ENCODE measurements at regions not wholly inside any gene's neighbourhood (a gene's known extent, or its start where the extent isn't known, plus 50 kb on each side); places are given as distances from the start of the nearest gene placed in this dataset.

GRCh38 chr15:87681104-87681503 is 575.4 kb downstream of the NTRK3 start:
- no peak overlapping the region for H3K4ac ChIP-seq (replicated peaks; ENCODE audit: insufficient read length, low read depth, low read length)
- no peaks in the 10 kb centered on the region; the same call in 1 of the 2 replicates for H3K23me2 ChIP-seq (ENCODE audit: low read depth, low read length)
- H4K8ac ChIP-seq (ENCODE audit: extremely low read depth, insufficient read depth, low read length) = no peak overlapping the region
- no peak for DNase-seq (ENCODE audit: low read depth in 1 of 2, low spot score in 2 of 2)
- H3K79me2 ChIP-seq (ENCODE audit: control insufficient read depth in 1 of 2, insufficient read depth in 2 of 2, low read length in 2 of 2) = no peaks in the 10 kb centered on the region
- no peaks in the 10 kb centered on the region for H3K4me1 ChIP-seq (replicated peaks in 1 of 4; ENCODE audit: control insufficient read depth in 3 of 4, insufficient read depth in 4 of 4, low read length in 3 of 4)
- TF ChIP-seq GTF2F1 (IDR thresholded peaks at IDR 0.05; ENCODE audit: borderline replicate concordance, low read depth, low read length) (no peak), TAF7 (optimal IDR thresholded peaks at IDR 0.05; ENCODE audit: borderline replicate concordance, low read depth, low read length) (no peak)
- no peak overlapping the region for H2AFZ ChIP-seq (ENCODE audit: low read length)
- WGBS, 2 experiments (ENCODE audit: extremely low coverage in 1 of 2, insufficient coverage in 1 of 2, insufficient read length in 1 of 2, insufficient replicate concordance in 2 of 2, low coverage in 1 of 2, low lambda C conversion rate in 2 of 2, missing lambda C conversion rate in 1 of 2) = 100% methylated on average over 1 of the region's 1 CpG; no CpG with 5 or more reads in 1 of the 2 experiments
- H3K36me3 ChIP-seq (ENCODE audit: control insufficient read depth in 2 of 4, insufficient read depth in 4 of 4, low read length in 3 of 4) = no peaks in the 10 kb centered on the region
- no peak overlapping the region for H3K4me2 ChIP-seq (ENCODE audit: insufficient read depth in 1 of 2, low read depth in 2 of 2, low read length in 2 of 2)
- H2AK5ac ChIP-seq (ENCODE audit: low read depth, low read length) = no peak overlapping the region
- H3K27me3 ChIP-seq (replicated peaks in 1 of 4; ENCODE audit: control insufficient read depth in 3 of 4, extremely low read depth in 1 of 4, insufficient read depth in 3 of 4, low read length in 3 of 4) = no peaks in the 10 kb centered on the region
- no peak overlapping the region for H2BK5ac ChIP-seq (ENCODE audit: low read depth, low read length)
- H2BK20ac ChIP-seq (ENCODE audit: low read length) = no peak overlapping the region
- no peak overlapping the region for H3K56ac ChIP-seq (replicated peaks; ENCODE audit: insufficient read length, low read depth, low read length)
- no peak overlapping the region for H4K91ac ChIP-seq (replicated peaks; ENCODE audit: insufficient read length, low read length)
- no peak for FAIRE-seq
- H3K14ac ChIP-seq (ENCODE audit: insufficient read length) = no peak overlapping the region
- H3K9me3 ChIP-seq (ENCODE audit: insufficient read depth in 2 of 2, low read depth in 1 of 2, low read length in 1 of 2) = no peaks in the 10 kb centered on the region
- no peak overlapping the region for H4K5ac ChIP-seq (ENCODE audit: insufficient read length, low read depth, low read length)
- H3K4me3 ChIP-seq (ENCODE audit: extremely low read depth in 1 of 4, insufficient read depth in 2 of 4, low read depth in 3 of 4, low read length in 4 of 4) = no peak overlapping the region
- no peak overlapping the region for H3K27ac ChIP-seq (ENCODE audit: low read depth, low read length)
- H2BK12ac ChIP-seq (ENCODE audit: low read depth, low read length) = no peak overlapping the region
- no peaks in the 10 kb centered on the region for H3K79me1 ChIP-seq (ENCODE audit: low read depth, low read length)
- ChIA-PET CTCF (ENCODE audit: partially characterized antibody) (interaction anchor here (1.2 to 3.2 kb wide), 2 partner anchors 9 to 96 kb away, joined by 3 to 18 read pairs; no protein-coding TSS in a partner anchor), POLR2A (ENCODE audit: partially characterized antibody) (no interaction called here)
- no peak overlapping the region for H3K18ac ChIP-seq (ENCODE audit: extremely low read depth, low read length)
- H2BK15ac ChIP-seq (ENCODE audit: low read length) = no peak overlapping the region
- no peaks in the 10 kb centered on the region for H4K20me1 ChIP-seq (replicated peaks in 1 of 2; ENCODE audit: control insufficient read depth in 1 of 2, insufficient read depth in 2 of 2, low read length in 2 of 2)
- no peak overlapping the region for H3K23ac ChIP-seq (ENCODE audit: insufficient read length)
- no peak overlapping the region for H2BK120ac ChIP-seq (replicated peaks; ENCODE audit: low read depth, low read length)
- H3K9ac ChIP-seq (replicated peaks in 1 of 4; ENCODE audit: extremely low read depth in 1 of 4, low read depth in 3 of 4, low read length in 3 of 4) = no peak overlapping the region
